K562 (cell line): ENCODE measurements at regions not wholly inside any gene's neighbourhood (a gene's known extent, or its start where the extent isn't known, plus 50 kb on each side); places are given as distances from the start of the nearest gene placed in this dataset.

ENCODE experiments used
- ARHGAP35 ChIP-seq: fragments of 450-650 bp; IDR thresholded peaks from 2 replicates; pipeline ENCODE4 v1.6.1; 2018; ENCODE audit not compliant: partially characterized antibody
- ARID2 ChIP-seq: fragments of 450-650 bp; IDR thresholded peaks from 2 replicates; pipeline ENCODE4 v1.6.1; 2017; ENCODE audit warnings: antibody characterized with exemption, mild to moderate bottlenecking
- CREB3L1 ChIP-seq: fragments of 450-650 bp; IDR thresholded peaks from 2 replicates; pipeline ENCODE4 v1.6.1; 2014; ENCODE audit warnings: low read depth, mild to moderate bottlenecking, moderate library complexity, borderline replicate concordance
- DLX4 ChIP-seq: fragments of 250-450 bp; sonication (Bioruptor Pico); IDR thresholded peaks from 2 replicates; pipeline ENCODE4 v1.6.1; 2021; ENCODE audit warnings: mild to moderate bottlenecking
- NBN ChIP-seq: fragments of 450-650 bp; IDR thresholded peaks from 2 replicates; pipeline ENCODE4 v1.6.1; 2016; ENCODE audit warnings: low read depth, mild to moderate bottlenecking
- PHF8 ChIP-seq: fragments of 200-600 bp; sonication (generic); IDR thresholded peaks from 2 replicates; pipeline ENCODE4 v1.6.1; 2012; ENCODE audit warnings: mixed run types, mild to moderate bottlenecking, inconsistent platforms, low read length, moderate library complexity, borderline replicate concordance
- ZNF589 ChIP-seq: fragments of 200-800 bp; sonication (Bioruptor generic); IDR thresholded peaks from 2 replicates; pipeline ENCODE4 v1.6.1; 2016; ENCODE audit warnings: low read depth, missing genetic modification characterization, missing compliant biosample characterization
- ZNF655 ChIP-seq: fragments of 250-450 bp; sonication (Bioruptor Pico); IDR thresholded peaks from 2 replicates; pipeline ENCODE4 v1.5.0; 2021

- TF ChIP-seq CREB3L1 (no peak), DLX4 (no peak), PHF8 (no peak), ARHGAP35 (no peak), ZNF589 (CRISPR knock-in tag) (no peak), ARID2 (no peak), ZNF655 (CRISPR knock-in tag) (no peak), NBN (no peak)
These were observed 238.3 kb upstream of the NCAM1 start (continued) for GRCh38 chr11:112722876-112723275.
